CD14-positive monocyte (primary cell): ENCODE measurements at regions not wholly inside any gene's neighbourhood (a gene's known extent, or its start where the extent isn't known, plus 50 kb on each side); places are given as distances from the start of the nearest gene placed in this dataset.

Source experiments
- DNase-seq, 3 donors: peaks; one replicate each; pipeline ENCODE4 v3.0.0-alpha.2; 2011 to 2022
- H2AFZ ChIP-seq: 2 replicates; pipeline ENCODE4 v1.6.0; 2012; ENCODE audit warnings: mild to moderate bottlenecking, low read depth, low read length, inconsistent platforms; ENCODE audit not compliant: insufficient read depth, poor library complexity, severe bottlenecking
- H3K27ac ChIP-seq, 2 donors: 1 replicate in 1 of 2; 2 replicates in 1 of 2; pipeline ENCODE4 v1.5.1; 2012 to 2013; ENCODE audit warnings: low read length in 2 of 2, control low read depth in 1 of 2, inconsistent platforms in 1 of 2, low read depth in 1 of 2, mild to moderate bottlenecking in 1 of 2
- H3K27me3 ChIP-seq, 2 donors: one replicate each; pipeline versions ENCODE4 v1.6.0 to v1.6.1; 2011 to 2013; ENCODE audit warnings: low read length in 2 of 2; ENCODE audit not compliant: control insufficient read depth in 2 of 2, insufficient read depth in 2 of 2
- H3K36me3 ChIP-seq, 2 donors: replicated peaks in 1 of 2; 1 replicate in 1 of 2; 2 replicates in 1 of 2; pipeline versions ENCODE4 v1.5.1 to v1.6.1; 2012 to 2013; ENCODE audit warnings: low read length in 2 of 2, control low read depth in 1 of 2, inconsistent platforms in 1 of 2, mild to moderate bottlenecking in 1 of 2; ENCODE audit not compliant: insufficient read depth in 2 of 2, control insufficient read depth in 1 of 2
- H3K4me1 ChIP-seq, 2 donors: 1 replicate in 1 of 2; 2 replicates in 1 of 2; pipeline versions ENCODE4 v1.5.1 to v1.6.1; 2012 to 2013; ENCODE audit warnings: low read length in 2 of 2, control low read depth in 1 of 2, inconsistent platforms in 1 of 2, mild to moderate bottlenecking in 1 of 2, moderate library complexity in 1 of 2; ENCODE audit not compliant: insufficient read depth in 2 of 2, control insufficient read depth in 1 of 2
- H3K4me2 ChIP-seq: replicated peaks from 2 replicates; pipeline ENCODE3; 2012; ENCODE audit warnings: low read length, moderate library complexity, mild to moderate bottlenecking; ENCODE audit not compliant: poor library complexity, severe bottlenecking; ENCODE audit errors: extremely low read depth
- H3K4me3 ChIP-seq, 3 experiments: fragments of 200-600 bp in 1 of 3; sonication (generic) in 1 of 3; replicated peaks in 1 of 3; 1 replicate in 2 of 3; 2 replicates in 1 of 3; pipeline ENCODE4 v1.5.1; 2011 to 2013; ENCODE audit warnings: low read length in 3 of 3, mild to moderate bottlenecking in 3 of 3, control low read depth in 2 of 3, low read depth in 2 of 3, inconsistent platforms in 1 of 3, moderate library complexity in 1 of 3
- H3K79me2 ChIP-seq: 2 replicates; pipeline ENCODE4 v1.6.0; 2012; ENCODE audit warnings: mild to moderate bottlenecking, control low read depth, inconsistent platforms, low read length, moderate library complexity; ENCODE audit not compliant: insufficient read depth
- H3K9ac ChIP-seq: 2 replicates; pipeline ENCODE4 v1.6.0; 2017; ENCODE audit warnings: low read length, mild to moderate bottlenecking; ENCODE audit not compliant: insufficient read depth, poor library complexity, severe bottlenecking
- H3K9me3 ChIP-seq, 2 donors: replicated peaks in 1 of 2; 1 replicate in 1 of 2; 2 replicates in 1 of 2; pipeline versions ENCODE4 v1.5.1 to v1.6.1; 2012 to 2013; ENCODE audit warnings: low read length in 2 of 2, control low read depth in 1 of 2; ENCODE audit not compliant: control insufficient read depth in 1 of 2, insufficient read depth in 1 of 2
- H4K20me1 ChIP-seq: 2 replicates; pipeline ENCODE4 v1.6.0; 2012; ENCODE audit warnings: mild to moderate bottlenecking, low read length, control low read depth, moderate library complexity; ENCODE audit not compliant: insufficient read depth
- H3K27ac Mint-ChIP-seq, 7 donors: one replicate each; pipeline ENCODE4 v1.8.0; 2020; ENCODE audit warnings: mild to moderate bottlenecking in 7 of 7, mixed read lengths in 7 of 7, moderate library complexity in 6 of 7, inconsistent platforms in 2 of 7
- H3K27me3 Mint-ChIP-seq, 3 donors: one replicate each; pipeline ENCODE4 v1.8.0; 2021 to 2022; ENCODE audit warnings: low read depth in 3 of 3, mild to moderate bottlenecking in 3 of 3, mixed read lengths in 3 of 3, moderate library complexity in 3 of 3, inconsistent platforms in 1 of 3
- H3K36me3 Mint-ChIP-seq, 2 donors: one replicate each; pipeline ENCODE4 v1.8.0; 2020; ENCODE audit warnings: mixed read lengths in 2 of 2, inconsistent platforms in 1 of 2, mild to moderate bottlenecking in 1 of 2
- H3K4me1 Mint-ChIP-seq: one replicate; pipeline ENCODE4 v1.8.0; 2020; ENCODE audit warnings: mild to moderate bottlenecking, mixed read lengths
- H3K4me3 Mint-ChIP-seq, 2 donors: one replicate each; pipeline ENCODE4 v1.8.0; 2020; ENCODE audit warnings: mild to moderate bottlenecking in 2 of 2, mixed read lengths in 2 of 2, moderate library complexity in 1 of 2
- H3K9me3 Mint-ChIP-seq, 7 donors: one replicate each; pipeline ENCODE4 v1.8.0; 2020 to 2022; ENCODE audit warnings: mixed read lengths in 7 of 7, mild to moderate bottlenecking in 6 of 7, moderate library complexity in 6 of 7, inconsistent platforms in 2 of 7
- CTCF ChIP-seq: fragments of 200-600 bp; IDR thresholded peaks from one replicate; pipeline ENCODE4 v1.8.0; 2022; ENCODE audit warnings: antibody characterized with exemption, mild to moderate bottlenecking
- WGBS: methylation state at CpG from one replicate; pipeline ENCODE4 v1.1.5; 2013; ENCODE audit warnings: missing lambda C conversion rate; ENCODE audit not compliant: insufficient coverage; 5-methylcytosine and 5-hydroxymethylcytosine counted together
- intact Hi-C, 2 donors: fragments of 100-400 bp; cut with micrococcal nuclease; formaldehyde crosslinking; loops; one replicate each; pipeline versions ENCODE4 v1.15.0 to v1.15.1; 2023

GRCh38 chr6:134691180-134691579, 258.7 kb downstream of the ALDH8A1 start:
- Mint-ChIP-seq H3K4me3 (no peak overlapping the region), H3K9me3 (peaks cover 0 to 5% (median 0%) of the 10 kb centered on the region in 7 donors), H3K27me3 (peaks cover 11 to 21% (median 12%) of the 10 kb centered on the region in 3 donors), H3K4me1 (no peaks in the 10 kb centered on the region), H3K27ac (no peak overlapping the region), H3K36me3 (no peaks in the 10 kb centered on the region)
- no peak overlapping the region for H3K4me2 ChIP-seq
- H2AFZ ChIP-seq, result no peak overlapping the region
- H3K36me3 ChIP-seq, result no peaks in the 10 kb centered on the region
- 90% methylated on average over 2 of the region's 2 CpGs for WGBS
- intact Hi-C loops, result no loop called here
- H3K4me1 ChIP-seq, result no peaks in the 10 kb centered on the region
- H4K20me1 ChIP-seq, result no peaks in the 10 kb centered on the region
- no peak for DNase-seq
- no peak overlapping the region for H3K4me3 ChIP-seq
- no peaks in the 10 kb centered on the region for H3K79me2 ChIP-seq
- H3K27me3 ChIP-seq, result peaks cover 4 to 10% of the 10 kb centered on the region in 2 donors
- TF ChIP-seq CTCF, result no peak
- H3K9ac ChIP-seq, result no peak overlapping the region
- H3K27ac ChIP-seq, result no peak overlapping the region
- no peaks in the 10 kb centered on the region for H3K9me3 ChIP-seq

- no peak for DNase-seq
- Mint-ChIP-seq H3K4me1 (no peaks in the 10 kb centered on the region), H3K4me3 (peak overlapping the region in 1 of 2 donors; percentile 43), H3K27ac (no peak overlapping the region), H3K9me3 (peaks cover 0 to 3% (median 0%) of the 10 kb centered on the region in 7 donors), H3K27me3 (peaks cover 14 to 24% (median 14%) of the 10 kb centered on the region in 3 donors), H3K36me3 (no peaks in the 10 kb centered on the region)
- Histone ChIP-seq H4K20me1 (no peaks in the 10 kb centered on the region), H3K27me3 (peaks cover 6 to 10% of the 10 kb centered on the region in 2 donors), H3K4me2 (no peak overlapping the region), H3K9me3 (no peaks in the 10 kb centered on the region), H3K4me3 (no peak overlapping the region), H2AFZ (no peak overlapping the region), H3K36me3 (no peaks in the 10 kb centered on the region), H3K79me2 (no peaks in the 10 kb centered on the region), H3K9ac (no peak overlapping the region), H3K27ac (no peak overlapping the region), H3K4me1 (no peaks in the 10 kb centered on the region)
- no CpG with 5 or more reads among the region's 3 CpGs for WGBS
- intact Hi-C loops, result no loop called here
- no peak for TF ChIP-seq CTCF
Measured at GRCh38 chr6:134690048-134690447, 259.9 kb downstream of the ALDH8A1 start.
